Liver (tissue), 3 donors: ENCODE measurements at regions not wholly inside any gene's neighbourhood (a gene's known extent, or its start where the extent isn't known, plus 50 kb on each side); places are given as distances from the start of the nearest gene placed in this dataset.

ENCODE experiments used
- ATF3 ChIP-seq: IDR thresholded peaks from 2 replicates; pipeline ENCODE4 v1.6.1; 2016; ENCODE audit warnings: antibody characterized with exemption
- CTCF ChIP-seq: fragments of 150-350 bp; IDR thresholded peaks from 2 replicates; pipeline ENCODE4 v1.5.1; 2017; ENCODE audit warnings: improper control_type of control experiment, low read depth, low read length; ENCODE audit not compliant: missing input control
- FOXA1 ChIP-seq: IDR thresholded peaks from 2 replicates; pipeline ENCODE4 v1.6.1; 2016; ENCODE audit warnings: antibody characterized with exemption
- GABPA ChIP-seq, 2 donors: IDR thresholded peaks in 1 of 2; conservative IDR thresholded peaks in 1 of 2; 2 replicates each; pipeline ENCODE4 v1.6.1; 2016; ENCODE audit warnings: antibody characterized with exemption in 2 of 2, mild to moderate bottlenecking in 1 of 2, moderate library complexity in 1 of 2
- HNF4G ChIP-seq: IDR thresholded peaks from 2 replicates; pipeline ENCODE4 v1.6.1; 2016; ENCODE audit warnings: antibody characterized with exemption
- JUND ChIP-seq, 2 donors: IDR thresholded peaks; 2 replicates each; pipeline ENCODE4 v1.6.1; 2016; ENCODE audit warnings: antibody characterized with exemption in 2 of 2
- MAX ChIP-seq: IDR thresholded peaks from 2 replicates; pipeline ENCODE4 v1.6.1; 2016; ENCODE audit warnings: antibody characterized with exemption
- NR2F2 ChIP-seq: IDR thresholded peaks from 2 replicates; pipeline ENCODE4 v1.6.1; 2016; ENCODE audit warnings: antibody characterized with exemption
- RAD21 ChIP-seq, 2 donors: IDR thresholded peaks; 2 replicates each; pipeline ENCODE4 v1.6.1; 2016; ENCODE audit warnings: antibody characterized with exemption in 2 of 2, mild to moderate bottlenecking in 2 of 2
- REST ChIP-seq: IDR thresholded peaks from 2 replicates; pipeline ENCODE4 v1.6.1; 2016; ENCODE audit warnings: antibody characterized with exemption, mild to moderate bottlenecking
- SP1 ChIP-seq: IDR thresholded peaks from 2 replicates; pipeline ENCODE4 v1.6.1; 2018; ENCODE audit warnings: antibody characterized with exemption, mild to moderate bottlenecking
- TAF1 ChIP-seq: conservative IDR thresholded peaks from 2 replicates; pipeline ENCODE4 v1.6.1; 2016; ENCODE audit warnings: antibody characterized with exemption, mild to moderate bottlenecking
- YY1 ChIP-seq: IDR thresholded peaks from 2 replicates; pipeline ENCODE4 v1.6.1; 2016; ENCODE audit warnings: antibody characterized with exemption, mild to moderate bottlenecking
- donor health status: healthy.
- donor health status: healthy.

- TF ChIP-seq MAX: no peak
- no peak for TF ChIP-seq CTCF
- no peak for TF ChIP-seq ATF3
- TF ChIP-seq REST: no peak
- no peak for TF ChIP-seq FOXA1
- no peak for TF ChIP-seq HNF4G
- TF ChIP-seq TAF1: no peak
- no peak for TF ChIP-seq RAD21 (IDR thresholded peaks at IDR 0.05)
- no peak for TF ChIP-seq JUND (IDR thresholded peaks at IDR 0.05)
- no peak for TF ChIP-seq GABPA (IDR thresholded peaks at IDR 0.05 in 1 of 2, conservative IDR thresholded peaks at IDR 0.05 in 1 of 2)
- TF ChIP-seq NR2F2: no peak
- TF ChIP-seq YY1: no peak
- TF ChIP-seq SP1: no peak
These were observed 1120.2 kb downstream of the ARAP2 start for GRCh38 chr4:35124106-35124505.
